WTC11 (cell line): ENCODE measurements at regions not wholly inside any gene's neighbourhood (a gene's known extent, or its start where the extent isn't known, plus 50 kb on each side); places are given as distances from the start of the nearest gene placed in this dataset.

ENCODE experiments used
- ATAC-seq: fragments of 200-7000 bp; cut with Tn5 transposase; 2 replicates; pipeline ENCODE4 v1.10.0; 2021; ENCODE audit warnings: mild to moderate bottlenecking, moderate library complexity
- CTCF ChIA-PET: fragments of 300-600 bp; sonication (Branson Sonifier 250); formaldehyde crosslinking; loops from one replicate; lab custom pipeline; 2021; ENCODE audit warnings: antibody characterized with exemption; lab: Charles Lee
- POLR2A ChIA-PET: fragments of 350-600 bp; sonication (Branson Sonifier 250); formaldehyde crosslinking; loops from one replicate; lab custom pipeline; 2021; ENCODE audit warnings: antibody characterized with exemption; lab: Charles Lee
- DNase-seq: peaks from one replicate; pipeline ENCODE4 v3.0.0; 2021; ENCODE audit warnings: low spot score
- H3K27ac Mint-ChIP-seq: 2 replicates; pipeline ENCODE4 v1.8.0; 2021; ENCODE audit warnings: mixed read lengths
- H3K27me3 Mint-ChIP-seq: 2 replicates; pipeline ENCODE4 v1.8.0; 2021; ENCODE audit warnings: low read depth, mild to moderate bottlenecking, moderate library complexity, mixed read lengths
- H3K36me3 Mint-ChIP-seq: 2 replicates; pipeline ENCODE4 v1.8.0; 2021; ENCODE audit warnings: mixed read lengths
- H3K4me1 Mint-ChIP-seq: 2 replicates; pipeline ENCODE4 v1.8.0; 2022; ENCODE audit warnings: mixed read lengths
- H3K4me3 Mint-ChIP-seq: 2 replicates; pipeline ENCODE4 v1.8.0; 2021; ENCODE audit warnings: mild to moderate bottlenecking, moderate library complexity, mixed read lengths
- H3K9me3 Mint-ChIP-seq: 2 replicates; pipeline ENCODE4 v1.8.0; 2021; ENCODE audit warnings: mixed read lengths
- AR ChIP-seq: fragments of 250-450 bp; sonication (Bioruptor Pico); IDR thresholded peaks from 2 replicates; pipeline ENCODE4 v1.9.0; 2021; ENCODE audit warnings: mild to moderate bottlenecking
- ARID4B ChIP-seq: sonication (generic); formaldehyde crosslinking; IDR thresholded peaks from 2 replicates; pipeline ENCODE4 v1.8.0; 2023; ENCODE audit warnings: missing genetic modification reagents, mild to moderate bottlenecking, borderline replicate concordance
- ATF1 ChIP-seq: sonication (generic); formaldehyde crosslinking; IDR thresholded peaks from 2 replicates; pipeline ENCODE4 v1.8.1; 2023; ENCODE audit warnings: mild to moderate bottlenecking, moderate library complexity, missing genetic modification reagents
- CBFB ChIP-seq: sonication (generic); formaldehyde crosslinking; IDR thresholded peaks from 2 replicates; pipeline ENCODE4 v1.8.1; 2022; ENCODE audit warnings: mild to moderate bottlenecking, low read depth, missing genetic modification reagents
- EMX1 ChIP-seq: fragments of 250-450 bp; sonication (Bioruptor Pico); IDR thresholded peaks from 2 replicates; pipeline ENCODE4 v1.8.0; 2021; ENCODE audit warnings: mild to moderate bottlenecking
- ESRRA ChIP-seq: sonication (generic); formaldehyde crosslinking; IDR thresholded peaks from 2 replicates; pipeline ENCODE4 v1.8.1; 2022; ENCODE audit warnings: mild to moderate bottlenecking, missing genetic modification reagents, borderline replicate concordance
- FOXK1 ChIP-seq: sonication (generic); formaldehyde crosslinking; IDR thresholded peaks from 2 replicates; pipeline ENCODE4 v1.8.0; 2022; ENCODE audit warnings: mild to moderate bottlenecking, moderate library complexity, missing genetic modification reagents
- FOXP1 ChIP-seq: sonication (generic); formaldehyde crosslinking; IDR thresholded peaks from 2 replicates; pipeline ENCODE4 v1.8.0; 2022; ENCODE audit warnings: missing genetic modification reagents, mild to moderate bottlenecking, moderate library complexity, borderline replicate concordance
- GTF2I ChIP-seq: fragments of 250-450 bp; sonication (Bioruptor Pico); conservative IDR thresholded peaks from 2 replicates; pipeline ENCODE4 v1.4.0; 2021; ENCODE audit warnings: mild to moderate bottlenecking
- JUN ChIP-seq: sonication (generic); formaldehyde crosslinking; IDR thresholded peaks from 2 replicates; pipeline ENCODE4 v1.8.0; 2023; ENCODE audit warnings: mild to moderate bottlenecking, missing genetic modification reagents
- NFATC4 ChIP-seq: fragments of 250-450 bp; sonication (Bioruptor Pico); IDR thresholded peaks from 2 replicates; pipeline ENCODE4 v1.9.0; 2021; ENCODE audit warnings: mild to moderate bottlenecking
- NFE2L1 ChIP-seq: sonication (generic); formaldehyde crosslinking; IDR thresholded peaks from 2 replicates; pipeline ENCODE4 v1.8.1; 2023; ENCODE audit warnings: missing genetic modification reagents
- NFYB ChIP-seq: sonication (generic); formaldehyde crosslinking; conservative IDR thresholded peaks from 2 replicates; pipeline ENCODE4 v1.8.0; 2022; ENCODE audit warnings: low read depth, missing genetic modification reagents
- NR1H2 ChIP-seq: sonication (generic); formaldehyde crosslinking; IDR thresholded peaks from 2 replicates; pipeline ENCODE4 v1.9.0; 2021; ENCODE audit warnings: mild to moderate bottlenecking, moderate library complexity, missing genetic modification reagents
- NR3C1 ChIP-seq: sonication (generic); formaldehyde crosslinking; conservative IDR thresholded peaks from 2 replicates; pipeline ENCODE4 v1.8.1; 2023; ENCODE audit warnings: low read depth, mild to moderate bottlenecking, missing genetic modification reagents
- OVOL2 ChIP-seq: fragments of 250-450 bp; sonication (Bioruptor Pico); IDR thresholded peaks from 2 replicates; pipeline ENCODE4 v1.9.0; 2021; ENCODE audit warnings: mild to moderate bottlenecking, borderline replicate concordance
- RELA ChIP-seq: sonication (generic); formaldehyde crosslinking; IDR thresholded peaks from 2 replicates; pipeline ENCODE4 v1.8.1; 2022; ENCODE audit warnings: missing genetic modification reagents, mild to moderate bottlenecking, borderline replicate concordance
- RORB ChIP-seq: fragments of 250-450 bp; sonication (Bioruptor Pico); IDR thresholded peaks from 2 replicates; pipeline ENCODE4 v1.9.0; 2021; ENCODE audit warnings: mild to moderate bottlenecking
- SMAD3 ChIP-seq: sonication (generic); formaldehyde crosslinking; IDR thresholded peaks from 2 replicates; pipeline ENCODE4 v1.8.0; 2022; ENCODE audit warnings: missing genetic modification reagents, mild to moderate bottlenecking, borderline replicate concordance
- SMAD4 ChIP-seq: sonication (generic); formaldehyde crosslinking; IDR thresholded peaks from 2 replicates; pipeline ENCODE4 v1.8.0; 2022; ENCODE audit warnings: mild to moderate bottlenecking, missing genetic modification reagents
- TEAD4 ChIP-seq: sonication (generic); formaldehyde crosslinking; IDR thresholded peaks from 2 replicates; pipeline ENCODE4 v1.8.0; 2022; ENCODE audit warnings: mild to moderate bottlenecking, missing genetic modification reagents
- ZNF138 ChIP-seq: sonication (generic); formaldehyde crosslinking; conservative IDR thresholded peaks from 2 replicates; pipeline ENCODE4 v1.8.1; 2022; ENCODE audit warnings: mild to moderate bottlenecking, moderate library complexity, missing genetic modification reagents
- ZNF396 ChIP-seq: fragments of 250-450 bp; sonication (Bioruptor Pico); IDR thresholded peaks from 2 replicates; pipeline ENCODE4 v1.8.0; 2021; ENCODE audit warnings: mild to moderate bottlenecking, moderate library complexity, borderline replicate concordance

- TF ChIP-seq FOXP1 (CRISPR knock-in tag) = no peak
- no peak for TF ChIP-seq ZNF138 (CRISPR knock-in tag)
- no peak for TF ChIP-seq FOXK1 (CRISPR knock-in tag)
- no peak for TF ChIP-seq OVOL2 (CRISPR knock-in tag)
- no peak for TF ChIP-seq NFE2L1 (CRISPR knock-in tag)
- TF ChIP-seq JUN (CRISPR knock-in tag) = no peak
- TF ChIP-seq ZNF396 (CRISPR knock-in tag) = no peak
- CTCF ChIA-PET = no interaction called here
Observed at GRCh38 chr10:115028419-115028818, 64.7 kb upstream of the ATRNL1 start.

GRCh38 chr10:115029452-115030375 lies 63.5 kb upstream of the ATRNL1 start:
- no peaks in the 10 kb centered on the region for H3K27me3 Mint-ChIP-seq
- POLR2A ChIA-PET = interaction anchor here (0.6 to 1.1 kb wide), 2 partner anchors 33 to 91 kb away, joined by 3 read pairs; partner anchors contain the start of gene TRUB1
- no peaks in the 10 kb centered on the region for H3K9me3 Mint-ChIP-seq
- TF ChIP-seq NFATC4 (no peak), AR (CRISPR knock-in tag) (no peak), EMX1 (no peak), NR1H2 (CRISPR knock-in tag) (no peak), RORB (CRISPR knock-in tag) (no peak), ZNF396 (CRISPR knock-in tag) (no peak), SMAD3 (CRISPR knock-in tag) (no peak), CBFB (no peak), RELA (no peak), NFYB (CRISPR knock-in tag) (no peak), GTF2I (CRISPR knock-in tag) (no peak), TEAD4 (no peak), ARID4B (CRISPR knock-in tag) (no peak), SMAD4 (CRISPR knock-in tag) (no peak), FOXK1 (CRISPR knock-in tag) (no peak), NR3C1 (CRISPR knock-in tag) (no peak), ATF1 (CRISPR knock-in tag) (no peak), ESRRA (CRISPR knock-in tag) (no peak)
- H3K36me3 Mint-ChIP-seq = no peaks in the 10 kb centered on the region
- no peak for DNase-seq
- ATAC-seq = no peak
- H3K4me1 Mint-ChIP-seq = peaks cover 14% of the 10 kb centered on the region
- H3K27ac Mint-ChIP-seq = no peak overlapping the region
- no peak overlapping the region for H3K4me3 Mint-ChIP-seq
- CTCF ChIA-PET = interaction anchor here (1.0 to 2.3 kb wide), 2 partner anchors 149 to 208 kb away, joined by 3 to 9 read pairs; no protein-coding TSS in a partner anchor

More at GRCh38 chr10:115028419-115028818, 64.7 kb upstream of the ATRNL1 start:
- Mint-ChIP-seq H3K27ac (no peak overlapping the region), H3K9me3 (no peaks in the 10 kb centered on the region), H3K27me3 (no peaks in the 10 kb centered on the region), H3K4me1 (peaks cover 20% of the 10 kb centered on the region), H3K36me3 (no peaks in the 10 kb centered on the region), H3K4me3 (no peak overlapping the region)
- POLR2A ChIA-PET = interaction anchor here (1.1 kb wide), 1 partner anchor 90 kb away, joined by 3 read pairs; the partner anchor contains the start of gene TRUB1
- ATAC-seq (no peak), DNase-seq (no peak)
